GM21717 (cell line): ENCODE measurements at regions not wholly inside any gene's neighbourhood (a gene's known extent, or its start where the extent isn't known, plus 50 kb on each side); places are given as distances from the start of the nearest gene placed in this dataset.

ENCODE experiments used
- ATAC-seq: cut with Tn5 transposase; IDR thresholded peaks from one replicate; pipeline ENCODE4 v1.9.1; 2021; ENCODE audit warnings: mild to moderate bottlenecking, moderate library complexity; ENCODE audit not compliant: unreplicated experiment

DNA sequence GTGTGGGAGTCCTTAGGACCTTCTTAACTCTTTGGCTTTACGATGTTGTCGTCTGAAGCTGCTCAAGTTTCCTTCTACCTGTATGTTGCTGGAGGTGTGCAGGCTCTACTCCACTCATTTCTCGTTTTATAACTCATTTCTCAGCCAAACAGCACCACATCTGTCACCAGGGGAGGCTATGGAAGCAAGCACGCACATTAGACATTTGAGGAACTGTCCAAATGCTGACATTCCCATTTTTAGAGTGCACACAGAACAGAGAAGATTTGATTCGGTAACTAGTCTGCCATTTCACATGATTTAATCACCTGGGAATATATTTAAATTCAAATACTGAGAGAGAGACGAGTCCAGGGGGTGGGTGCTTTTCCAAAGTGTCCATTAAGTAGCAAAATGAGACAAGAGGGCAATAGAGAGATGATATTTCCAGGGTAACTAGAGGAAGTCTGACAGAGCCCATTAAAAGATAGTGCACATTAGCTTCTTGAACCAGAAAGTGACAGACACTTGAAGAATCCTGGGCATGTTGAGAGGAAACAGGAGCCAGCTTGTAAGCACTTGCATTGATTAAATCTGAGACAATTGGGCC lies 793.3 kb downstream of the TDRD15 start:
- no peak for ATAC-seq

DNA sequence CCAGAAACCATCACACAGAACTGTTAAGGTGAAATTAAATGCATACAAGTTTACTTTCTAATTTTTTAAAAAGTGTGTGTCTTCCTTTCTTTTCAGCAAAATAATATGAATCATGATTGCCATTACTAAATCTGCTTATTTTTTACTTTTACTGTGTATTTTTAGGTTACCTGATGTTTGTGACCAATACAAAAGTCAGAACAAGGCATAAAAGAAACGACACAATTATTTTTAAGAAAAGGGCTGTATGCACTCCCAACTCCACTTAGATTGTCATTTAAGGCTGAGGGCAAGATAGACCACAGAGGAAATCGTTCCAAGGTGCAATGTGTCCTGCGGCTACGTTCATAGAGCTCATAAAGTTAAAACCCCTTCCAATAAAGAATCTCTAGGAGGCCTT lies 797.0 kb downstream of the TDRD15 start:
- no peak for ATAC-seq

DNA sequence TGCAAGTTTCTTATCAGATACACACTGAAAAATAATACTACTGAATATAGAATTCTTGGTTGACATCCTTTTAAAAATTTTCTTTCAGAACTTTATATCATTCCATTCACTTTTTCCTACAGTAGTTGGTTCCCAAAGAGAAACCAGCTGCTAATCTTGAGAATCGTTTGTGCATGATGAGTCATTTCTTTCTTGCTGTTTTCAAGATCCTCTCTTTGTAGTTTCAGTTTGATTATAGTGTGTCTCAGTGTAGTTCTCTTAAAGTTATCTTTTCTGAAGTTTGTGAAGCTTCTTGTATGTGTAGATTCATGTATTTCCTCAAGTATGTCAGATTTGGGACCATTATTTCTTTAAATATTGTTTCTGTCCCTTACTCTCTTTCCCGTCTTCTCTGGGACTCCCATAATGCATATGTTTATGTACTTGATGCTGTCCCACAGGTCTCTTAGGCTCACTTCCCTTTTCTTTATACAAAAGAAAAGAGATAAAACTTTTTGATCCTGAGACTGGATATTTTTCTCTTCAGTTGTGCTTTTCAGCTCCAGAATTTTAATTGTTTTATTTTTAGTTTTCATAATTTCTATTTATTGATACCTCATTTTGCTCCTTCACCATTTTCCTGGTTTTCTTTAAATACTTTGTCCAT lies 801.0 kb downstream of the TDRD15 start:
- ATAC-seq = peak; percentile 96

DNA sequence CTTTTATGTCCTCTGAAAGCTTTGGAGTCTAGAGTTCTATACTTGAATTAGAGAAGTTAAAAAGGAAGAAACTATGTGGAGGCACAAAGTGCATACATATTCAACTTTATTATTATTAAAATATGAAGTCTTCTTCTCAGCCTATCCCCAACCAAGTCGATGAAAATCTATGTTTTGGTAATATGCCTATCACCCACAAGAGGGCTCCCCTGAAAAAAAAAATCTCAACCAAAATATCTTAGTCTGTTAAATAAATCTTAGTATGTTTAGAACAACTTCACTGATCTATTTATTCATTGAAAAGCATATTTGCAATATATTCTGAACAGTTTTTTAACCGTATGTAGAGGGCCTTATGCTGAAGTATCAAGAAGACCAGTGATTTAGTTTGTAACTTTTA lies 804.5 kb downstream of the TDRD15 start:
- no peak for ATAC-seq

GRCh38 chr2:21930226-21930625 lies 806.5 kb downstream of the TDRD15 start:
- ATAC-seq = no peak

DNA sequence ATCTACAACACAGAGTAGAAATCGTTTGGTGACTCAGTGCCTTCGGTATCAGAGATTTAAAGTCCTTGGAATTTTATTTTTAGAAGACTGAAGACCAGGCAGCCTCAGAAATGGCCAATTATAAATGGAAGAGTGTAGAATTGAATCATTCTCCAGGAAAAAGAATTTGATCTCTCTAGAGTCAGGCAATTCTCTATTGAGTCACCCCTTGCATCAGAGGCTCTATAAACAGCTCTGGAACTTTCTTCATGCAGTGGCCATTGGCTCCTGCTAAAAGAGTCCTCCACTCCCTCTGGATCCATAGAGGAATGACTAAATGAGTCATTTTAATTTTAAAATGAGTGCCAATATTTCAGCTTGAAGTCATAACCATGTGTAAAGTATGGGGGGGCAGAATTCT lies 816.2 kb downstream of the TDRD15 start:
- no peak for ATAC-seq

DNA sequence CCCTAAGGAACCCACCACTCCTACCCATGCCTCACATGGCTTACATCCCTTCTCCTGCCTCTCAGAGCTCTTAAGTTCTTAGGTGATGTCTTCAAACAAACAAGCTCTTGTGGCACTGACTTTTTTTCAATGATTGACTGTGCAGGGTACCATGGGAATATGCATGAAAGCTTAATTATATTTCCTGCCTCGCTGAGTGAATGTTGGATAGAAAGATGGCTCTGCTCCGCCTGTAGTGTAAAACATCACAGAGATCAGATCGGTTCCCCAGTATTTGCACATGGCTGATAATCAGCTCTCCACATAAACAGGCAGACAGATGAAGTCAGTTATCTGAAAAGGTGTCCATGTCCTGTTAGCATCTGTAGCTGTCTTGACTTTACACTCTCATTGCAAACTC lies 820.8 kb downstream of the TDRD15 start:
- no peak for ATAC-seq

- ATAC-seq = no peak
Observed at GRCh38 chr2:21945658-21946057, 821.9 kb downstream of the TDRD15 start.

DNA sequence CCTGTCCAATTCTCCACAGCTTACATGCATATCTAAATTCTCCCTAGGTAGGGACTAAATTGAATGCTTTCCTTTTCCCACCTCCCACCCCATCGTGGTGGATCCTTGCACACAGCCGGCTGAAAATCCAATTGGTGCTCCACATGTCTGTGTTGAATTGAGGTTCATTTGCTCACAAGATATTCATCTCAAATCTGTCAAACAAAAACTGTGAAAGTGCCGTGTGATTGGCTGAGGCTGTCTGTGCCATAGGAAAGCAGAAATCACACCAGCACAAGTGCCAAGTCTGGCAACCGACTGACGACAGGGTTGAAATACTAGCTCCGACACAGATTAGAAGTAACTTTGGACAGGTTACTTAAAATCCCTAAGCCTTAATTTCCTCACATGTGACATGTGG lies 823.3 kb downstream of the TDRD15 start:
- no peak for ATAC-seq

DNA sequence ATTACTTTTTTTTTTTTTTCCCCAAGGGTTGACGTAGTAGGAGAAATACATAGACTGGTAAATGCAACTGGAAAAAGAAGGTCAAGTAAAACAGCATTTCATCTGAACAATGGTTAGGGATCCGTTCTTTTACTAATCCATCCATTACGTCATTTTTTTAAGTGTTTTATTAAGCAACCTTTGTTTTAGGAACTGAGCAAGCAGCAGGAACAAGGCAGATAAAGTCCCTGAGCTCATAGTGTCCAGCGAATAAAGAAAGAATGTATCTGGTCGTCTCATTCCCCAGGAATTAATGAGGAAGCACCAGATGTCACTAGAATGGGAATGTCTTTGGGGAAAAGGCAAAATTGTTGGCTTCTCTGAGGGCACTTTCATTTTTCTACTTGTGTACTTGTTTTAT lies 842.4 kb downstream of the TDRD15 start:
- no peak for ATAC-seq

DNA sequence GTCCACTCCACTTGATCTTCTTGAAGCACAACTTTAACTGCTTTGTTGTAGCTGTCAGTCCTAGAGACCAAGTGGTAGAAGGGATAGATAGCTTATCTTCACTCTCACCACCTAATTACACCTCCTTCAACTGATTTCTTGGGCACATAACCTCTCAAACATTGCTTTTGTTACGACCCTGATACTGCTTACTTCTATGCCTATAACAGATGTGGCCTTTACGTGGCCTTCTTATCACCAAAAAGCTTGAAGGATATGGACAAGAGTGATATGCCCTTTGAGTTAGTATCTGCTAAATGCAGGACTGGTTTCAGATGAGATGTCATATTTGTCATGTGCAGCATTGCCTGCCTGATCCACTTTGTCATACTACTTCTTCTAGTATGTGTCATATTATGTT lies 847.2 kb downstream of the TDRD15 start:
- no peak for ATAC-seq

DNA sequence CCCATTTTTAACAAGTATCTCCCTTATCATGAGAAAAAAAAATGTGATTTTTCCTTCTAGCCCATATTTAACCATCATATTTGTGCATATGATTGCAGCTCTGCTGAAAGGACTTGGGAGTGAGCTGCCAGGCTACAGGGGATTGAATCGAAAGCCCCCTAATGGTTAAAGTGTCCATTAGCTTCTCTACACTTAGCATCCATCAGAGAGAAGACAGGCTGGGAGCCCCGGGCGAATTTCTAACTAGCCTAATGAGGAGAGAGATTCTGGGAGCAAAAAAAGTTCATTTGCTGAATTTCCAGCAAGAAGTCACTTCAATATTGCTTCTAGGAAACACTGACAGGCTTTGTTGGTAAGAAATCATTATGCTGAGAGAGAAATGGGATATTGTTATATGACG lies 848.8 kb downstream of the TDRD15 start:
- ATAC-seq = no peak

GRCh38 chr2:21981127-21981526 lies 857.4 kb downstream of the TDRD15 start:
- no peak for ATAC-seq

- ATAC-seq = no peak
Observed at GRCh38 chr2:21993002-21993401, 869.2 kb downstream of the TDRD15 start.

GRCh38 chr2:21996339-21996738 lies 872.6 kb downstream of the TDRD15 start:
- no peak for ATAC-seq

- no peak for ATAC-seq
Observed at GRCh38 chr2:21999522-21999921, 875.8 kb downstream of the TDRD15 start.

- no peak for ATAC-seq
Observed at GRCh38 chr2:22002066-22002465, 878.3 kb downstream of the TDRD15 start.

GRCh38 chr2:22003270-22003669 lies 879.5 kb downstream of the TDRD15 start:
- no peak for ATAC-seq

DNA sequence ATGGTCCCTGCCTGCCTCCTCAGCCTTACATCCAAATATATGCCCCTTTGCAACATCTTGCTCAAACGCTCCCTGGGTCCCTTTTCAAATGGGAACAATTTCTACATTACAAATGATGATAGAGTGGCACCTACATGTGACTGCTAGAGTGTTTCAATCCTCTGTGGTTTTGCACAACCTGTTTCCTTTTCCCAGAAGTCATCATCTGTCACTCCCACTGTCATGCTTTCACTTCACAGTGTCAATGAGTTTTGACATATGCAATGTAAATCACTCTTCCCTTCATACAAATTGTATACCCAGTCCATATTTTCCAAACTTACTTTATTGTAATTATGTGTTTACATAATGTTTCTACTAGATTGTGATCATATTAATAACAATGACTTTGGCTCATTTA lies 887.3 kb downstream of the TDRD15 start:
- no peak for ATAC-seq

DNA sequence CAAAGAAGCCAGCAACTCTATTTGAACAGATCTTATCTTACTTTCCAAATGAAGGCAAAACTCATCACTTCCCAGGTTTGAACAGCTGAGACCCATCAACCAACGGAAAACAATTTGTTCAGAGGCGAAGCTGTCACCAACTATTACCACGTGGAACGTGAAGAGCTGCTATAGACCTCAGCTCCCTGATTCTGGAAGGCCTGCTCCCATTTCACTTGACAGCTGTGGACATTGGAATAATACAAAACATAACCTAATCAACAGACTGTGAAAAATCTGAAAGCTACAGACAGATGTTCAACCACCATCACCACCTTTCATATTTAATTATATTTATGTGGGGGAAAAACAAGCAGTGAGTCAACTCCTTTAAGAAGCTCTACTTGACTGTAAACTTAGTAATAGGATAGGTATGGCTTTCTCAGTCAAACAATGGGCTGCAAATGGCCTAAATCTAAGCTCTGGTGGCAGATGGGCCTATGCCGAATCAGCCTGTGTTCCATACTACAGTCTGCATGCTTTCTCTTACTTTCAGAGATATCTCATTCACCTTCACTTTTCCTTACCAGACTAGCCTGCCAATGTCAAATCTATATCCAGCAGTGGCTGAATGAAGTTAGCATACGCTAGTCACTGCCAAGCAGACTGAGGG lies 896.4 kb downstream of the TDRD15 start:
- no peak for ATAC-seq

- no peak for ATAC-seq
Observed at GRCh38 chr2:22027345-22028005, 903.7 kb downstream of the TDRD15 start.

DNA sequence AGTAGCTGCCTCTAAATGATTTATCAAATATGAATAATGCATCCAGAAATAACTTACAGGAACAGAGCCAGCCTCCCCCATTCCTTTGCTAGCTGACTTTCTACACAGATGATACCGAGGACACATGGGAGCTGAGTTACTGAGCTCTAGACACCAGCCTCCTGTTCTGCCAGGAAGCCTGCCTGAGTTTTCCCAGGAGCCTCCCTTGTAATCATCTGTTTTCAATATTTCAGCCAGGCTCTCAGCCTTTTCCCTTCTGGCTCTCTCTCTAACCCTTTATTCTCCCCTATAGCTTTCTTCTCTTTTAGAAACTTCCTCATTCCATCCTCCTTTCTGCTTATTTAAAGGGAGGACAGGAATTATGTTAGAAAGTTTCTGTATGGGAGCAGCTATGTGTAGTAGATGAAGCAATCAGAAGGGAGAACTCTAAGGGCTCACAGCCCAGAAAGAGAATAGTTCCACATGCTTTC lies 911.6 kb downstream of the TDRD15 start:
- no peak for ATAC-seq
